Dermis microvascular lymphatic vessel endothelial cell (primary cell): ENCODE measurements at regions not wholly inside any gene's neighbourhood (a gene's known extent, or its start where the extent isn't known, plus 50 kb on each side); places are given as distances from the start of the nearest gene placed in this dataset.

ENCODE experiments used
- DNase-seq, 2 donors: peaks; one replicate each; pipeline versions ENCODE4 v3.0.0 to v3.0.0-alpha.2; 2010; ENCODE audit warnings: low read depth in 2 of 2

GRCh38 chr4:100285121-100285520, 94.9 kb upstream of the DDIT4L start:
- DNase-seq: no peak

- no peak for DNase-seq
Measured at GRCh38 chr4:100284129-100284880, 94.0 kb upstream of the DDIT4L start.

GRCh38 chr4:100280807-100281206, 90.5 kb upstream of the DDIT4L start:
- DNase-seq: no peak

GRCh38 chr4:100278567-100278966, 88.3 kb upstream of the DDIT4L start:
- no peak for DNase-seq

- DNase-seq: no peak
Measured at GRCh38 chr4:100269446-100269845, 79.2 kb upstream of the DDIT4L start.

- DNase-seq: no peak
Measured at GRCh38 chr4:100268789-100269188, 78.5 kb upstream of the DDIT4L start.

- DNase-seq: no peak
Measured at GRCh38 chr4:100261346-100261745, 71.1 kb upstream of the DDIT4L start.

- no peak for DNase-seq
Measured at GRCh38 chr4:100258675-100259074, 68.4 kb upstream of the DDIT4L start.

GRCh38 chr4:100257567-100257966, 67.3 kb upstream of the DDIT4L start:
- no peak for DNase-seq

- DNase-seq: no peak
Measured at GRCh38 chr4:100254237-100254636, 64.0 kb upstream of the DDIT4L start.

GRCh38 chr4:100248476-100248875, 58.2 kb upstream of the DDIT4L start:
- DNase-seq: no peak

GRCh38 chr4:100246697-100247096, 56.4 kb upstream of the DDIT4L start:
- DNase-seq: no peak

- no peak for DNase-seq
Measured at GRCh38 chr4:100244347-100244746, 54.1 kb upstream of the DDIT4L start.
